GM19324 (cell line): ENCODE measurements at regions not wholly inside any gene's neighbourhood (a gene's known extent, or its start where the extent isn't known, plus 50 kb on each side); places are given as distances from the start of the nearest gene placed in this dataset.
"Not testable (repeated sequence)": the region's sequence is repeated elsewhere in the genome, so short reads cannot be mapped to it uniquely, and the experiment has no call there.

ENCODE experiments used
- ATAC-seq: cut with Tn5 transposase; IDR thresholded peaks from one replicate; pipeline ENCODE4 v1.9.1; 2021; ENCODE audit warnings: mild to moderate bottlenecking, moderate library complexity; ENCODE audit not compliant: unreplicated experiment, low FRiP score

- ATAC-seq, result not testable (repeated sequence)
Observed at GRCh38 chr10:8367672-8368411, 313.4 kb downstream of the GATA3 start.

- no peak for ATAC-seq
Observed at GRCh38 chr10:8369666-8370065, 315.2 kb downstream of the GATA3 start.

- no peak for ATAC-seq
Observed at GRCh38 chr10:8374334-8374733, 319.8 kb downstream of the GATA3 start.

- no peak for ATAC-seq
Observed at GRCh38 chr10:8375137-8375536, 320.6 kb downstream of the GATA3 start.

GRCh38 chr10:8378198-8378983 is 323.9 kb downstream of the GATA3 start:
- ATAC-seq, result no peak

GRCh38 chr10:8379906-8380832 is 325.7 kb downstream of the GATA3 start:
- ATAC-seq, result no peak

GRCh38 chr10:8380833-8381496 is 326.5 kb downstream of the GATA3 start:
- ATAC-seq, result no peak

GRCh38 chr10:8386781-8387180 is 332.3 kb downstream of the GATA3 start:
- no peak for ATAC-seq

GRCh38 chr10:8389630-8390029 is 335.1 kb downstream of the GATA3 start:
- no peak for ATAC-seq

- no peak for ATAC-seq
Observed at GRCh38 chr10:8392216-8392615, 337.7 kb downstream of the GATA3 start.

GRCh38 chr10:8393531-8393930 is 339.0 kb downstream of the GATA3 start:
- no peak for ATAC-seq

GRCh38 chr10:8396675-8397074 is 342.2 kb downstream of the GATA3 start:
- no peak for ATAC-seq

- no peak for ATAC-seq
Observed at GRCh38 chr10:8398771-8399170, 344.3 kb downstream of the GATA3 start.

- ATAC-seq, result no peak
Observed at GRCh38 chr10:8400151-8400550, 345.7 kb downstream of the GATA3 start.

GRCh38 chr10:8400892-8401291 is 346.4 kb downstream of the GATA3 start:
- no peak for ATAC-seq

GRCh38 chr10:8401531-8401930 is 347.0 kb downstream of the GATA3 start:
- ATAC-seq, result no peak

- ATAC-seq, result no peak
Observed at GRCh38 chr10:8402576-8402975, 348.1 kb downstream of the GATA3 start.

- ATAC-seq, result no peak
Observed at GRCh38 chr10:8403711-8404371, 349.4 kb downstream of the GATA3 start.

- peak; percentile 63 for ATAC-seq
Observed at GRCh38 chr10:8404721-8405120, 350.2 kb downstream of the GATA3 start.

GRCh38 chr10:8405596-8405995 is 351.1 kb downstream of the GATA3 start:
- ATAC-seq, result no peak
